ENCODE measurements at regions not wholly inside any gene's neighbourhood (a gene's known extent, or its start where the extent isn't known, plus 50 kb on each side); places are given as distances from the start of the nearest gene placed in this dataset.

DNA sequence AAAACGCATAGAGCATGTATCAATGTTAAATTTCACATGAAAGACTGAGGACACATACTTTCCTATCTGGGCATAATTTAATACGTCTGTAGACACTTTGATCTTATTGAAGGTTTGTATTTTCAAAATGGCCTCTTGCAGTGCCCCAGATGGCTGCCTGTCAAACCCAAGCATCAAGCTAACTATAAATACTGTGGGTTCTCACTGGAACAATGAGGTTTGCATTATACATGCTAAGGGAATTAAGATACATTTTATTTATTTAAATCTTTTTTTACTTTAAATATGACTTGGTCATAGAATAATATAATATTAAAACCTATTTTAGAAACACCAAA is 702.9 kb upstream of the GRAMD2B start:
- Histone ChIP-seq H3K27ac (ENCODE audit: low read length) (no peak overlapping the region; the same call in 1 of the 2 replicates), H3K36me3 (ENCODE audit: control insufficient read depth, insufficient read depth, low read length) (no peaks in the 10 kb centered on the region), H3K4me3 (ENCODE audit: low read depth in 2 of 2, low read length in 2 of 2) (no peak overlapping the region), H3K27me3 (ENCODE audit: control insufficient read depth, insufficient read depth, low read length) (no peaks in the 10 kb centered on the region), H3K9me3 (ENCODE audit: control insufficient read depth, insufficient read depth, low read depth, low read length) (0 out of 2 replicates have a peak, but pooled peaks cover 5% of the 10 kb centered on the region), H3K4me1 (ENCODE audit: control insufficient read depth, insufficient read depth, low read length) (peaks cover 5% of the 10 kb centered on the region; the same call in 1 of the 2 replicates)
- TF ChIP-seq, protein P1, sequence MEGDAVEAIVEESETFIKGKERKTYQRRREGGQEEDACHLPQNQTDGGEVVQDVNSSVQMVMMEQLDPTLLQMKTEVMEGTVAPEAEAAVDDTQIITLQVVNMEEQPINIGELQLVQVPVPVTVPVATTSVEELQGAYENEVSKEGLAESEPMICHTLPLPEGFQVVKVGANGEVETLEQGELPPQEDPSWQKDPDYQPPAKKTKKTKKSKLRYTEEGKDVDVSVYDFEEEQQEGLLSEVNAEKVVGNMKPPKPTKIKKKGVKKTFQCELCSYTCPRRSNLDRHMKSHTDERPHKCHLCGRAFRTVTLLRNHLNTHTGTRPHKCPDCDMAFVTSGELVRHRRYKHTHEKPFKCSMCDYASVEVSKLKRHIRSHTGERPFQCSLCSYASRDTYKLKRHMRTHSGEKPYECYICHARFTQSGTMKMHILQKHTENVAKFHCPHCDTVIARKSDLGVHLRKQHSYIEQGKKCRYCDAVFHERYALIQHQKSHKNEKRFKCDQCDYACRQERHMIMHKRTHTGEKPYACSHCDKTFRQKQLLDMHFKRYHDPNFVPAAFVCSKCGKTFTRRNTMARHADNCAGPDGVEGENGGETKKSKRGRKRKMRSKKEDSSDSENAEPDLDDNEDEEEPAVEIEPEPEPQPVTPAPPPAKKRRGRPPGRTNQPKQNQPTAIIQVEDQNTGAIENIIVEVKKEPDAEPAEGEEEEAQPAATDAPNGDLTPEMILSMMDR (IDR thresholded peaks at IDR 0.05), result no peak
- TF ChIP-seq, protein P2, sequence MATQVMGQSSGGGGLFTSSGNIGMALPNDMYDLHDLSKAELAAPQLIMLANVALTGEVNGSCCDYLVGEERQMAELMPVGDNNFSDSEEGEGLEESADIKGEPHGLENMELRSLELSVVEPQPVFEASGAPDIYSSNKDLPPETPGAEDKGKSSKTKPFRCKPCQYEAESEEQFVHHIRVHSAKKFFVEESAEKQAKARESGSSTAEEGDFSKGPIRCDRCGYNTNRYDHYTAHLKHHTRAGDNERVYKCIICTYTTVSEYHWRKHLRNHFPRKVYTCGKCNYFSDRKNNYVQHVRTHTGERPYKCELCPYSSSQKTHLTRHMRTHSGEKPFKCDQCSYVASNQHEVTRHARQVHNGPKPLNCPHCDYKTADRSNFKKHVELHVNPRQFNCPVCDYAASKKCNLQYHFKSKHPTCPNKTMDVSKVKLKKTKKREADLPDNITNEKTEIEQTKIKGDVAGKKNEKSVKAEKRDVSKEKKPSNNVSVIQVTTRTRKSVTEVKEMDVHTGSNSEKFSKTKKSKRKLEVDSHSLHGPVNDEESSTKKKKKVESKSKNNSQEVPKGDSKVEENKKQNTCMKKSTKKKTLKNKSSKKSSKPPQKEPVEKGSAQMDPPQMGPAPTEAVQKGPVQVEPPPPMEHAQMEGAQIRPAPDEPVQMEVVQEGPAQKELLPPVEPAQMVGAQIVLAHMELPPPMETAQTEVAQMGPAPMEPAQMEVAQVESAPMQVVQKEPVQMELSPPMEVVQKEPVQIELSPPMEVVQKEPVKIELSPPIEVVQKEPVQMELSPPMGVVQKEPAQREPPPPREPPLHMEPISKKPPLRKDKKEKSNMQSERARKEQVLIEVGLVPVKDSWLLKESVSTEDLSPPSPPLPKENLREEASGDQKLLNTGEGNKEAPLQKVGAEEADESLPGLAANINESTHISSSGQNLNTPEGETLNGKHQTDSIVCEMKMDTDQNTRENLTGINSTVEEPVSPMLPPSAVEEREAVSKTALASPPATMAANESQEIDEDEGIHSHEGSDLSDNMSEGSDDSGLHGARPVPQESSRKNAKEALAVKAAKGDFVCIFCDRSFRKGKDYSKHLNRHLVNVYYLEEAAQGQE (IDR thresholded peaks at IDR 0.05; ENCODE audit: insufficient read depth in 1 of 2, low read depth in 2 of 2, low read length in 1 of 2), result no peak
- TF ChIP-seq POLR2AphosphoS5 (IDR thresholded peaks at IDR 0.05; ENCODE audit: low read depth, low read length) (no peak), TCF7L2 (IDR thresholded peaks at IDR 0.05; ENCODE audit: low read depth, low read length) (no peak), SIN3A (IDR thresholded peaks at IDR 0.05; ENCODE audit: borderline replicate concordance, insufficient read depth, low read depth, low read length) (no peak)
- in situ Hi-C loops (cut with HindIII; ENCODE audit: low pct_unique_long_range_greater_than_20kb, low sequenced_read_pairs), result no loop called here
- ChIA-PET CTCF (no interaction called here), POLR2A (no interaction called here)
- no TSS peak for BruUV-seq (replicated peaks)
- DNase-seq (ENCODE audit: low read depth, low spot score), result no peak
- intact Hi-C loops (cut with micrococcal nuclease; ENCODE audit: unreplicated experiment), result no loop called here
- ATAC-seq, result no peak

DNA sequence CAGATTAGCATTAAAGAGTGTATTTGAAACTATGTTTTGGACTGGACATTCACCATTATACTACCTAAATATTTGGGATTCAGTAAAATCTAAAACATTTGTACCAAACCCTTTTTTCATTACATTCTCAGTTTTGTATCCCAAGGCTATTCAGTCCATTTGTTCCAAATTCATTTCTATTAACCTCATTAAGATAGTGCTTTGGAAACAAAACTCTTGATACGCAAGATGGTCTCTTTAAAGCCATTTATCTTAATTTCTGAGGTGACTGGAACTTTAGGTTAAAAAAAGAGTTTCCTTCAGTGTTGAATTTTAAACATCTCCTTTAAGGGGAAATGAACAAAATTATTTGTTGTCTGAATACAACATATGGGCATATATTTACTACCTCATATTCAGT is 702.5 kb upstream of the GRAMD2B start:
- H3K4me3 ChIP-seq (ENCODE audit: low read depth in 2 of 2, low read length in 2 of 2), result no peak overlapping the region
- BruUV-seq (replicated peaks), result no TSS peak
- no peaks in the 10 kb centered on the region for H3K27me3 ChIP-seq (ENCODE audit: control insufficient read depth, insufficient read depth, low read length)
- in situ Hi-C loops (cut with HindIII; ENCODE audit: low pct_unique_long_range_greater_than_20kb, low sequenced_read_pairs) (no loop called here), intact Hi-C loops (cut with micrococcal nuclease; ENCODE audit: unreplicated experiment) (no loop called here)
- no peak for DNase-seq (ENCODE audit: low read depth, low spot score)
- 0 out of 2 replicates have a peak, but pooled peaks cover 5% of the 10 kb centered on the region for H3K9me3 ChIP-seq (ENCODE audit: control insufficient read depth, insufficient read depth, low read depth, low read length)
- no peak for ATAC-seq
- TF ChIP-seq SIN3A (IDR thresholded peaks at IDR 0.05; ENCODE audit: borderline replicate concordance, insufficient read depth, low read depth, low read length), result no peak
- no peaks in the 10 kb centered on the region for H3K36me3 ChIP-seq (ENCODE audit: control insufficient read depth, insufficient read depth, low read length)
- no peak overlapping the region for H3K27ac ChIP-seq (ENCODE audit: low read length)
- H3K4me1 ChIP-seq (ENCODE audit: control insufficient read depth, insufficient read depth, low read length), result peaks cover 5% of the 10 kb centered on the region; the same call in 1 of the 2 replicates
- ChIA-PET POLR2A (no interaction called here), CTCF (no interaction called here)

DNA sequence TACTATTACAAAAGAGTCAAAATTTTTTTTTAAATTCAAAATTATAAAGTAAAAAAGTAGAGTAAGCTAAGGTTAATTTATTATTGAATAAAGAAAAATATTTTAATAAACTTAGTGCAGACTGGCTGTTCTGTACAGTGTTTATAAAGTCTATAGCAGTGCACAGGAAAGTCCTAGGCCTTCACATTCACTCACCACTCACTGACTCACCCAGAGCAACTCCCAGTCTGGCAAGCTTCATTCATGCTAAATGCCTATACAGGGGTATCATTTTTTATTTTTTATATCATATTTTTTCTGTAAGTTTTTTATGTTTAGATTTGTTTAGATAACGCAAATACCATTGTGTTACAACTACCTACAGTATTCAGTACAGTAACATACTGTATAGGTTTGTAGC is 700.7 kb upstream of the GRAMD2B start:
- no peaks in the 10 kb centered on the region for H3K36me3 ChIP-seq (ENCODE audit: control insufficient read depth, insufficient read depth, low read length)
- intact Hi-C loops (cut with micrococcal nuclease; ENCODE audit: unreplicated experiment) (no loop called here), in situ Hi-C loops (cut with HindIII; ENCODE audit: low pct_unique_long_range_greater_than_20kb, low sequenced_read_pairs) (no loop called here)
- TF ChIP-seq TCF7L2 (IDR thresholded peaks at IDR 0.05; ENCODE audit: low read depth, low read length) (no peak), POLR2AphosphoS5 (IDR thresholded peaks at IDR 0.05; ENCODE audit: low read depth, low read length) (no peak), SIN3A (IDR thresholded peaks at IDR 0.05; ENCODE audit: borderline replicate concordance, insufficient read depth, low read depth, low read length) (no peak)
- TF ChIP-seq, protein P1 (IDR thresholded peaks at IDR 0.05), result no peak
- TF ChIP-seq, protein P2 (IDR thresholded peaks at IDR 0.05; ENCODE audit: insufficient read depth in 1 of 2, low read depth in 2 of 2, low read length in 1 of 2), result no peak
- H3K4me3 ChIP-seq (ENCODE audit: low read depth in 2 of 2, low read length in 2 of 2), result no peak overlapping the region
- POLR2A ChIA-PET, result no interaction called here
- DNase-seq (ENCODE audit: low read depth, low spot score) (no peak), ATAC-seq (no peak)
- H3K9me3 ChIP-seq (ENCODE audit: control insufficient read depth, insufficient read depth, low read depth, low read length), result 0 out of 2 replicates have a peak, but pooled peaks cover 5% of the 10 kb centered on the region
- CTCF ChIA-PET, result no interaction called here
- BruUV-seq (replicated peaks), result no TSS peak
- H3K27me3 ChIP-seq (ENCODE audit: control insufficient read depth, insufficient read depth, low read length), result no peaks in the 10 kb centered on the region
- no peak overlapping the region for H3K27ac ChIP-seq (ENCODE audit: low read length)
- peaks cover 5% of the 10 kb centered on the region; the same call in 1 of the 2 replicates for H3K4me1 ChIP-seq (ENCODE audit: control insufficient read depth, insufficient read depth, low read length)
